Astrocyte of the spinal cord (primary cell): ENCODE measurements at regions not wholly inside any gene's neighbourhood (a gene's known extent, or its start where the extent isn't known, plus 50 kb on each side); places are given as distances from the start of the nearest gene placed in this dataset.

ENCODE experiments used
- DNase-seq: peaks from one replicate; pipeline ENCODE4 v3.0.0; 2011; ENCODE audit warnings: low read depth, low spot score
- H3K4me3 ChIP-seq: 2 replicates; pipeline ENCODE4 v1.5.1; 2011; ENCODE audit warnings: low read depth, mild to moderate bottlenecking, low read length, moderate library complexity
- CTCF ChIP-seq: IDR thresholded peaks from 2 replicates; pipeline ENCODE4 v1.5.1; 2012; ENCODE audit warnings: low read depth, mild to moderate bottlenecking, low read length, inconsistent platforms
- in situ Hi-C: cut with HindIII; loops from 2 replicates; pipeline ENCODE4 v1.10.0; 2017; ENCODE audit warnings: low sequenced_read_pairs

DNA sequence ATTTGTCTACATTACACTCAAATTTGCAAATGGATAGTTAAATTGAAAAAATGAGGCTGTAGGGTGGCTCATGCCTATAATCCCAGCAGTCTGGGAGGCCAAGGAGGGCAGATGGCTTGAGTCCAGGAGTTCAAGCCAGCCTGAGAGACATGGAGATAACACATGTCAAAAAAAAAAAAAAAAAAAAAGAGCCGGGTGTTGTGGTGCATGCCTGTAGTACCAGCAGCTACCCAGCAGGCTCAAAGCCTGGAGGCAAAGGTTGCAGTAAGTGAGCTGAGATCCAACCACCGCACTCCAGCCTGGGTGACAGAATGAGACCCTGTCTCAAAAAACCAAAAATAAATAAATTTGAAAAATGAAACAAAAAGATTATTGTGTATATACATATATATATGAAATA, 119.9 kb upstream of the MGAT4C start:
- TF ChIP-seq CTCF = no peak
- in situ Hi-C loops = no loop called here
- no peak for DNase-seq

DNA sequence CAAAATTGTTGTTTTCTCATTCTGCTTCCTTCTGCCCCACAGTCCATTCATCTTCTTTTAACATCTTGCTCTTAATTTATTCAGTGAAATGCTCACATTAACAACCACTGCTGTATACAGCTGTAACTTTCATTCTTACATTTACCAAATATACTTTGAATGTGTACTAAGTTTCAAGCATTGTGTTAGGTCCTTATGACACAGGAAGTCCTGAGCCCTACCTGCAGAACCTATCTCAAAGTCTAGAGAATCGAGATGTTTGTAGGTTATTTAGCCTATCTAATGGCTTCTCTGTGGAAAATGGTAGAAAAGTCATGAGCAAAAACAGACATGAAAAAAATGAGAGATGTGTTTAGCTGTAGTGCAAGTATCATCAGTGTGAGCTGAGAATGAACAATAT, 117.6 kb upstream of the MGAT4C start:
- TF ChIP-seq CTCF = no peak
- DNase-seq = no peak
- in situ Hi-C loops = no loop called here
- no peak overlapping the region for H3K4me3 ChIP-seq

More for the DNA sequence above, 119.9 kb upstream of the MGAT4C start:
- H3K4me3 ChIP-seq = no peak overlapping the region

DNA sequence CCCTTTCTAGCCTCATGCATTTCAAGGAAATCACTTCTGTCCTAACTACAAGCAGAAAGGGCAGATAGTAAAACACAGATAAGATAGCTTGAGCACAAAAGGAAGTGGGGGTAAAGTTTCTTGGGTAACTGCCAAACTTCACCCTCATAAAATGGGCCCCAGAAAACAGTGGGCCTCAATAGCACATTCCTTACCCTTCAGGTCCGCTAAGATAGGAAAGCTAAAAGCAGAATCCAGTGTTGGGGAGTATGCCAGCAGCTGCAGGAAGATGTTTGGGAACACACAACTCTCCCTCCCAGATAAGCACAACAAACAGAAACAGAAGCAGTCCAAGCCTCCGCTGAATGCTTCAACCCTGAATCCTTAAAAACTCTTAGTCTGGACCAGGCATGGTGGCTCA, 110.9 kb upstream of the MGAT4C start:
- no peak for TF ChIP-seq CTCF
- DNase-seq = no peak
- in situ Hi-C loops = no loop called here
- H3K4me3 ChIP-seq = no peak overlapping the region

DNA sequence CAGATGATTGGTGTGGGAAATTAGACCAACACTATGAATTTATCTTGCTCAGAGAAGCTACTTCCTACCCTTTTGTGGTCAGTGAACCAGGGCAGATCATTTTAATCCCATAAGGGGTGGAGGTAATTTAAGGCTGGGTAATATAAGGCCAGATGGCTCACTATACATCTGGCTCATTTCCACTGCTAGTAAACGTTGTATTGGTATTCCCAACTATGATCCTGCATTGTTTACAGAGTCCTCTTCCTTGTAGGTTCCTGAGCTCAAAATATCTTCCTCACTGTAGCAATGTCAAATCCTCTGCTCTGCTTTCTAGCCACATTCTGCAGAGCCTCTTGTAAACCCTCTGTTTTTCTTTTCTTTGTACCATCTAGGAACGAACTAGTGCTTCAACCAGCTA, 93.0 kb upstream of the MGAT4C start:
- TF ChIP-seq CTCF = no peak
- H3K4me3 ChIP-seq = no peak overlapping the region
- no peak for DNase-seq
- in situ Hi-C loops = no loop called here

- in situ Hi-C loops = no loop called here
- no peak overlapping the region for H3K4me3 ChIP-seq
- no peak for DNase-seq
- no peak for TF ChIP-seq CTCF
Measured at GRCh38 chr12:86333955-86334522, 77.8 kb upstream of the MGAT4C start.

GRCh38 chr12:86331457-86331856, 75.3 kb upstream of the MGAT4C start:
- DNase-seq = no peak
- H3K4me3 ChIP-seq = no peak overlapping the region
- no peak for TF ChIP-seq CTCF
- in situ Hi-C loops = no loop called here

DNA sequence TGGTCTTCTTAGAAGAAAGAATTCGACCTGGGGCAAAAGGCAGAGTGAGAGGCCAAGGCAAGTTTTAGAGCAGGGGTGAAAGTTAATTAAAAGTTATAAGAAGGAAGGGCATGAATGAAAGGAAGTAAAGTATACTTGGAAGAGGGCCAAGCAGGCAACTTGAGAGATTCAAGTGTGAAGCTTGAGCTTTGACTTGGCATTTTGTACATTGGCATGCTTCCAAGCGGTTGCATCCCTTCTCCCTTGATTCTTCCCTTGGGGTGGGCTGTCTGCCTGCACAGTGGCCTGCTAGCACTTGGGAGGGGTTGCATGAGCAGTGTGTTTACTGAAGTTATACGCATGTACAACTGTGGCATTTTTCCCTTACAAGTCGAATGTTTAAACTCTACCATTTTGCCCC, 74.8 kb upstream of the MGAT4C start:
- TF ChIP-seq CTCF = no peak
- no peak for DNase-seq
- no peak overlapping the region for H3K4me3 ChIP-seq
- in situ Hi-C loops = no loop called here
